ENCODE measurements at regions not wholly inside any gene's neighbourhood (a gene's known extent, or its start where the extent isn't known, plus 50 kb on each side); places are given as distances from the start of the nearest gene placed in this dataset.

DNA sequence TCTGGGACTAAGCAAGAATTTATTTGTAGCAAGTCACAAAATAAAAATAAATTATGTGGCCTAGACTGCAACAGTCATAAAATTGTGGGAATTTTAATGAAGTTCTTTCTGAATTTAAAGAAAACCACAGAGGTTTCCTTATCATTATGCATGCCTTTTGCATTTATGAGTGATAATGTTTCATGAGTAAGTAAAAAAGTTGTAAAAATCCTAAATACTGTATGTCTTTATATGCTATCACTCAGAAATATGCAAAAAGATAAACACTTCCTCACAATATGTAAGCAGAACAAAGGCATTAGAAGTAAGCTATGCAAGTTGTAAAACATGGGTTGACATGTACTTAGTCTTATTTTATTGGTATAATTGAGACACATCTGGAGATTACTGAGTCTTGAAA lies 239.4 kb upstream of the PDE3A start:
- H3K4me3 ChIP-seq (ENCODE audit: low read depth, low read length), result no peak overlapping the region
- no peaks in the 10 kb centered on the region for H3K36me3 Mint-ChIP-seq (ENCODE audit: insufficient read depth, unreplicated experiment)
- CTCF ChIA-PET, result no interaction called here
- no peaks in the 10 kb centered on the region for H3K9me3 Mint-ChIP-seq (ENCODE audit: unreplicated experiment)
- DNase-seq, result no peak
- H3K27me3 ChIP-seq (replicated peaks; ENCODE audit: control insufficient read depth, insufficient read depth, low read length), result no peaks in the 10 kb centered on the region
- no peaks in the 10 kb centered on the region for H3K27me3 Mint-ChIP-seq (ENCODE audit: insufficient read depth, unreplicated experiment)
- no peaks in the 10 kb centered on the region for H3K36me3 ChIP-seq (ENCODE audit: control insufficient read depth, insufficient read depth, low read length)
- H3K27ac Mint-ChIP-seq (ENCODE audit: unreplicated experiment), result no peak overlapping the region
- no peak overlapping the region for H3K4me3 Mint-ChIP-seq (ENCODE audit: unreplicated experiment)
- no peaks in the 10 kb centered on the region for H3K9me3 ChIP-seq
- no peaks in the 10 kb centered on the region for H3K4me1 ChIP-seq
- intact Hi-C loops (cut with micrococcal nuclease; ENCODE audit: unreplicated experiment), result loop anchor here (10.0 kb wide), 1 partner anchor 246 kb away; no protein-coding TSS in a partner anchor
- BruUV-seq (replicated peaks), result no TSS peak
- H3K4me1 Mint-ChIP-seq (ENCODE audit: low read depth, unreplicated experiment), result no peaks in the 10 kb centered on the region
- TF ChIP-seq, protein P1, sequence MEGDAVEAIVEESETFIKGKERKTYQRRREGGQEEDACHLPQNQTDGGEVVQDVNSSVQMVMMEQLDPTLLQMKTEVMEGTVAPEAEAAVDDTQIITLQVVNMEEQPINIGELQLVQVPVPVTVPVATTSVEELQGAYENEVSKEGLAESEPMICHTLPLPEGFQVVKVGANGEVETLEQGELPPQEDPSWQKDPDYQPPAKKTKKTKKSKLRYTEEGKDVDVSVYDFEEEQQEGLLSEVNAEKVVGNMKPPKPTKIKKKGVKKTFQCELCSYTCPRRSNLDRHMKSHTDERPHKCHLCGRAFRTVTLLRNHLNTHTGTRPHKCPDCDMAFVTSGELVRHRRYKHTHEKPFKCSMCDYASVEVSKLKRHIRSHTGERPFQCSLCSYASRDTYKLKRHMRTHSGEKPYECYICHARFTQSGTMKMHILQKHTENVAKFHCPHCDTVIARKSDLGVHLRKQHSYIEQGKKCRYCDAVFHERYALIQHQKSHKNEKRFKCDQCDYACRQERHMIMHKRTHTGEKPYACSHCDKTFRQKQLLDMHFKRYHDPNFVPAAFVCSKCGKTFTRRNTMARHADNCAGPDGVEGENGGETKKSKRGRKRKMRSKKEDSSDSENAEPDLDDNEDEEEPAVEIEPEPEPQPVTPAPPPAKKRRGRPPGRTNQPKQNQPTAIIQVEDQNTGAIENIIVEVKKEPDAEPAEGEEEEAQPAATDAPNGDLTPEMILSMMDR (IDR thresholded peaks at IDR 0.05; ENCODE audit: insufficient read depth in 1 of 2, low read depth in 1 of 2, low read length in 1 of 2, severe bottlenecking in 1 of 2, unreplicated experiment in 1 of 2), result no peak
- POLR2A ChIA-PET, result no interaction called here

DNA sequence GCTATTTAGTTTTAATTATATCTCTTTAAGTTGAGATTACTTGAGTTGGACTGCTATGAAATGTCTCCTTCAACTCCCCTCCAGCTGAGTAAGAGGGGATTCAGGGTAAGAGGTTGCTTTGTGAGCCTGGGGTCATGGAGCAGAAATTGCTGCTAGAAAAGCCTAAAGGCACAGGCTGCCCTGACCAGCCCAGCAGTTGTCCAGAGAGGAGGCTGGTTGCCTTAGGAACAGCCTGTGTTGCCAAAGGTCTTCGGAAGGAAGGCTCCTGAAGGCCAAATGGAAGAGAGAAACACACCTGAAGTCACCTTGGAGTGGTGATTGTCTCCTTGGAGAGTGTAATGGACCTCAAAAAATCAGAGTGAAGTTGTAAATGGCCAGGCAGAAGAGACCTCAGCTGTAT lies 235.5 kb upstream of the PDE3A start:
- intact Hi-C loops (cut with micrococcal nuclease; ENCODE audit: unreplicated experiment), result no loop called here
- Histone ChIP-seq H3K9me3 (no peaks in the 10 kb centered on the region; the same call in 1 of the 2 replicates), H3K4me1 (no peaks in the 10 kb centered on the region), H3K36me3 (ENCODE audit: control insufficient read depth, insufficient read depth, low read length) (no peaks in the 10 kb centered on the region), H3K4me3 (ENCODE audit: low read depth, low read length) (no peak overlapping the region), H3K27me3 (replicated peaks; ENCODE audit: control insufficient read depth, insufficient read depth, low read length) (no peaks in the 10 kb centered on the region)
- no TSS peak for BruUV-seq (replicated peaks)
- Mint-ChIP-seq H3K27me3 (ENCODE audit: insufficient read depth, unreplicated experiment) (peaks cover 4% of the 10 kb centered on the region), H3K4me3 (ENCODE audit: unreplicated experiment) (no peak overlapping the region), H3K9me3 (ENCODE audit: unreplicated experiment) (no peaks in the 10 kb centered on the region), H3K4me1 (ENCODE audit: low read depth, unreplicated experiment) (no peaks in the 10 kb centered on the region), H3K36me3 (ENCODE audit: insufficient read depth, unreplicated experiment) (no peaks in the 10 kb centered on the region), H3K27ac (ENCODE audit: unreplicated experiment) (no peak overlapping the region)
- no peak for DNase-seq
- POLR2A ChIA-PET, result no interaction called here
- TF ChIP-seq, protein P1 (IDR thresholded peaks at IDR 0.05; ENCODE audit: insufficient read depth in 1 of 2, low read depth in 1 of 2, low read length in 1 of 2, severe bottlenecking in 1 of 2, unreplicated experiment in 1 of 2), result no peak
- CTCF ChIA-PET, result no interaction called here

DNA sequence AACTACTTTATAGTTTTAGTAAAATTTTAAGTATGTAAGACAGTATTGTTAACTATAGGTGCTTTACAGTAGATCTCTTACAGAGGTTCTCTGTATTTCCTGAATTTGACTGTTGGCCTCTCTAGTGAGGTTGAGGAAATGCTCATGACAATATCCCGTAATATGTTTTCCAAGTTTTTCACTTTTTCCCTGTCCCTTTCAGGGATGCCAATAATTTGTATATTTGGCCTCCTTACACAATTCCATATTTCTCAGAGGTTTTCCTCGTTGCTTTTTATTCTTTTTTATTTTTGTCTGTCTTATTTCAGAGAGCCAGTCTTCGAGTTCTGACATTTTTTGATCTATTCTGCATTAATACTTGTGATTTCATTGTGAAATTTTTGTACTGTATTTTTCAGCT lies 233.7 kb upstream of the PDE3A start:
- CTCF ChIA-PET, result interaction anchor here (0.7 kb wide), 1 partner anchor 546 kb away, joined by 3 read pairs; no protein-coding TSS in a partner anchor
- no peak overlapping the region for H3K4me3 Mint-ChIP-seq (ENCODE audit: unreplicated experiment)
- Histone ChIP-seq H3K36me3 (ENCODE audit: control insufficient read depth, insufficient read depth, low read length) (no peaks in the 10 kb centered on the region), H3K27me3 (replicated peaks; ENCODE audit: control insufficient read depth, insufficient read depth, low read length) (no peaks in the 10 kb centered on the region), H3K4me1 (no peaks in the 10 kb centered on the region), H3K4me3 (ENCODE audit: low read depth, low read length) (no peak overlapping the region), H3K9me3 (no peaks in the 10 kb centered on the region; the same call in 1 of the 2 replicates)
- H3K36me3 Mint-ChIP-seq (ENCODE audit: insufficient read depth, unreplicated experiment), result no peaks in the 10 kb centered on the region
- no peak overlapping the region for H3K27ac Mint-ChIP-seq (ENCODE audit: unreplicated experiment)
- H3K27me3 Mint-ChIP-seq (ENCODE audit: insufficient read depth, unreplicated experiment), result peaks cover 4% of the 10 kb centered on the region
- TF ChIP-seq, protein P1 (IDR thresholded peaks at IDR 0.05; ENCODE audit: insufficient read depth in 1 of 2, low read depth in 1 of 2, low read length in 1 of 2, severe bottlenecking in 1 of 2, unreplicated experiment in 1 of 2), result no peak
- H3K9me3 Mint-ChIP-seq (ENCODE audit: unreplicated experiment), result no peaks in the 10 kb centered on the region
- POLR2A ChIA-PET, result no interaction called here
- BruUV-seq (replicated peaks), result no TSS peak
- intact Hi-C loops (cut with micrococcal nuclease; ENCODE audit: unreplicated experiment), result no loop called here
- DNase-seq, result no peak
- no peaks in the 10 kb centered on the region for H3K4me1 Mint-ChIP-seq (ENCODE audit: low read depth, unreplicated experiment)
